Colonic mucosa (tissue), 4 donors: ENCODE measurements at regions not wholly inside any gene's neighbourhood (a gene's known extent, or its start where the extent isn't known, plus 50 kb on each side); places are given as distances from the start of the nearest gene placed in this dataset.

Experiments
- DNase-seq: peaks from one replicate; pipeline ENCODE4 v3.0.0-alpha.2; 2020
- H3K27ac ChIP-seq: fragments of 200-600 bp; one replicate; pipeline ENCODE4 v1.8.0; 2021
- H3K27me3 ChIP-seq: fragments of 200-600 bp; one replicate; pipeline ENCODE4 v1.8.0; 2021
- H3K36me3 ChIP-seq: fragments of 200-600 bp; one replicate; pipeline ENCODE4 v1.8.0; 2021
- H3K4me1 ChIP-seq: fragments of 200-600 bp; one replicate; pipeline ENCODE4 v1.8.0; 2021; ENCODE audit warnings: mild to moderate bottlenecking
- H3K4me3 ChIP-seq: fragments of 200-600 bp; one replicate; pipeline ENCODE4 v1.8.0; 2021
- H3K9ac ChIP-seq, 2 donors: one replicate each; pipeline ENCODE4 v1.7.0; 2013; ENCODE audit warnings: control low read depth in 2 of 2, low read depth in 2 of 2, low read length in 2 of 2
- H3K9me3 ChIP-seq: fragments of 200-600 bp; one replicate; pipeline ENCODE4 v1.8.0; 2021
- CTCF ChIP-seq: fragments of 200-600 bp; IDR thresholded peaks from one replicate; pipeline ENCODE4 v1.8.0; 2022; ENCODE audit warnings: antibody characterized with exemption, mild to moderate bottlenecking
- intact Hi-C: fragments of 100-400 bp; cut with DNase I; formaldehyde crosslinking; loops from one replicate; pipeline ENCODE4 v1.14.1; 2022
- donor health status: healthy.
- donor health status: DM: no; HTN: no; CAD: no.
- donor health status: DM: no; HTN: no; CAD: no.

- Histone ChIP-seq H3K27ac (no peak overlapping the region), H3K27me3 (no peaks in the 10 kb centered on the region), H3K9ac (no peak overlapping the region), H3K9me3 (no peaks in the 10 kb centered on the region), H3K36me3 (no peaks in the 10 kb centered on the region), H3K4me1 (no peaks in the 10 kb centered on the region), H3K4me3 (no peak overlapping the region)
- no peak for DNase-seq
- TF ChIP-seq CTCF, result no peak
- intact Hi-C loops, result no loop called here
Measured at GRCh38 chr1:195804547-195804946, 803.7 kb downstream of the KCNT2 start.

- TF ChIP-seq CTCF, result no peak
- H3K9me3 ChIP-seq, result no peaks in the 10 kb centered on the region
- no peak for DNase-seq
- intact Hi-C loops, result no loop called here
- H3K36me3 ChIP-seq, result no peaks in the 10 kb centered on the region
- no peak overlapping the region for H3K4me3 ChIP-seq
- H3K4me1 ChIP-seq, result no peaks in the 10 kb centered on the region
- no peaks in the 10 kb centered on the region for H3K27me3 ChIP-seq
- H3K27ac ChIP-seq, result no peak overlapping the region
- H3K9ac ChIP-seq, result no peak overlapping the region
Measured at GRCh38 chr1:195799016-195799415, 809.2 kb downstream of the KCNT2 start.

GRCh38 chr1:195794225-195794624, 814.0 kb downstream of the KCNT2 start:
- intact Hi-C loops, result no loop called here

GRCh38 chr1:195791796-195792195, 816.4 kb downstream of the KCNT2 start:
- intact Hi-C loops, result no loop called here
- H3K4me1 ChIP-seq, result no peaks in the 10 kb centered on the region
- no peak overlapping the region for H3K27ac ChIP-seq
- no peaks in the 10 kb centered on the region for H3K9me3 ChIP-seq
- no peaks in the 10 kb centered on the region for H3K36me3 ChIP-seq
- H3K27me3 ChIP-seq, result no peaks in the 10 kb centered on the region
- no peak overlapping the region for H3K9ac ChIP-seq
- TF ChIP-seq CTCF, result no peak
- no peak overlapping the region for H3K4me3 ChIP-seq
- DNase-seq, result no peak

More at GRCh38 chr1:195794225-195794624, 814.0 kb downstream of the KCNT2 start:
- H3K9ac ChIP-seq, result no peak overlapping the region
- no peak overlapping the region for H3K27ac ChIP-seq
- no peaks in the 10 kb centered on the region for H3K36me3 ChIP-seq
- H3K9me3 ChIP-seq, result no peaks in the 10 kb centered on the region
- TF ChIP-seq CTCF, result no peak
- no peak overlapping the region for H3K4me3 ChIP-seq
- no peak for DNase-seq
- no peaks in the 10 kb centered on the region for H3K4me1 ChIP-seq
- H3K27me3 ChIP-seq, result no peaks in the 10 kb centered on the region

- TF ChIP-seq CTCF, result no peak
- no peaks in the 10 kb centered on the region for H3K36me3 ChIP-seq
- no peak overlapping the region for H3K27ac ChIP-seq
- DNase-seq, result no peak
- no peaks in the 10 kb centered on the region for H3K27me3 ChIP-seq
- intact Hi-C loops, result no loop called here
- no peaks in the 10 kb centered on the region for H3K4me1 ChIP-seq
- no peaks in the 10 kb centered on the region for H3K9me3 ChIP-seq
- no peak overlapping the region for H3K4me3 ChIP-seq
- H3K9ac ChIP-seq, result no peak overlapping the region
Measured at GRCh38 chr1:195790514-195791168, 817.6 kb downstream of the KCNT2 start.
